GM12878 (cell line): ENCODE measurements at regions not wholly inside any gene's neighbourhood (a gene's known extent, or its start where the extent isn't known, plus 50 kb on each side); places are given as distances from the start of the nearest gene placed in this dataset.

ENCODE experiments used
- ATAC-seq: fragments of 200-7000 bp; cut with Tn5 transposase; 3 replicates; pipeline ENCODE4 v1.9.1; 2020; ENCODE audit warnings: mild to moderate bottlenecking, moderate library complexity
- BruUV-seq: library from RNA; stranded (reverse); fragments of 400-500 nt; replicated peaks from 2 replicates; lab custom pipeline; 2021; lab: Mats Ljungman, UMichigan
- CTCF ChIA-PET: fragments of 300-600 bp; sonication (Branson Sonifier 250); formaldehyde crosslinking; extraction: SDS; loops from one replicate; lab custom pipeline; 2021; ENCODE audit warnings: inconsistent platforms; lab: Yijun Ruan, JAX
- POLR2A ChIA-PET: fragments of 350-600 bp; formaldehyde crosslinking; extraction: SDS; loops from one replicate; lab custom pipeline; 2021; ENCODE audit warnings: inconsistent platforms; lab: Charles Lee
- RAD21 ChIA-PET: fragments of 300-600 bp; sonication (Branson Sonifier 250); formaldehyde crosslinking; loops from one replicate; lab custom pipeline; 2023; ENCODE audit warnings: antibody characterized with exemption; ENCODE audit not compliant: unreplicated experiment; lab: Charles Lee
- SMC1A ChIA-PET: fragments of 300-600 bp; sonication (Branson Sonifier 250); formaldehyde crosslinking; loops from one replicate; lab custom pipeline; 2023; ENCODE audit not compliant: unreplicated experiment, uncharacterized antibody; lab: Charles Lee
- DNase-seq: peaks from one replicate; pipeline ENCODE4 v3.0.0-alpha.2; 2011; ENCODE audit warnings: low read depth, low spot score
- FAIRE-seq: peaks from 3 replicates; lab custom pipeline; 2011; peaks lifted over from hg19 to GRCh38; lab: Jason Lieb, UNC
- H2AFZ ChIP-seq: 2 replicates; pipeline ENCODE4 v1.6.0; 2011; ENCODE audit warnings: low read depth, low read length, control low read depth; ENCODE audit not compliant: control insufficient read depth
- H3K27ac ChIP-seq: 2 replicates; pipeline ENCODE4 v1.5.1; 2011; ENCODE audit warnings: control low read depth; ENCODE audit not compliant: control insufficient read depth, insufficient read depth
- H3K27me3 ChIP-seq, 2 experiments: replicated peaks in 1 of 2; 2 replicates each; pipeline versions ENCODE4 v1.6.0 to v1.6.1; 2011; ENCODE audit warnings: low read length in 1 of 2; ENCODE audit not compliant: control insufficient read depth in 2 of 2, insufficient read depth in 2 of 2
- H3K36me3 ChIP-seq, 2 experiments: 2 replicates each; pipeline ENCODE4 v1.5.1; 2011; ENCODE audit warnings: low read length in 1 of 2; ENCODE audit not compliant: control insufficient read depth in 2 of 2, insufficient read depth in 2 of 2
- H3K4me1 ChIP-seq: 2 replicates; pipeline ENCODE4 v1.6.1; 2011; ENCODE audit warnings: mild to moderate bottlenecking, low read length, moderate library complexity, mixed read lengths; ENCODE audit not compliant: control insufficient read depth, insufficient read depth
- H3K4me2 ChIP-seq: 2 replicates; pipeline ENCODE4 v1.6.0; 2011; ENCODE audit warnings: control low read depth; ENCODE audit not compliant: control insufficient read depth, insufficient read depth
- H3K4me3 ChIP-seq: fragments of 200-600 bp; sonication (generic); 2 replicates; pipeline ENCODE4 v1.5.1; 2016
- H3K79me2 ChIP-seq: 2 replicates; pipeline ENCODE4 v1.6.0; 2011; ENCODE audit warnings: low read length; ENCODE audit not compliant: control insufficient read depth, insufficient read depth
- H3K9ac ChIP-seq: 2 replicates; pipeline ENCODE4 v1.8.0; 2011; ENCODE audit warnings: low read length, control low read depth, mixed read lengths; ENCODE audit not compliant: control insufficient read depth, insufficient read depth
- H3K9me3 ChIP-seq: replicated peaks from 3 replicates; pipeline ENCODE4 v1.5.1; 2011; ENCODE audit warnings: mild to moderate bottlenecking, low read length; ENCODE audit not compliant: control insufficient read depth, insufficient read depth
- H4K20me1 ChIP-seq: 2 replicates; pipeline ENCODE4 v1.6.0; 2011; ENCODE audit not compliant: control insufficient read depth, insufficient read depth
- CBX3 ChIP-seq: fragments of 200-600 bp; sonication (generic); IDR thresholded peaks from 2 replicates; pipeline ENCODE4 v1.6.1; 2016; ENCODE audit warnings: low read depth, borderline replicate concordance
- CHD2 ChIP-seq: IDR thresholded peaks from 2 replicates; pipeline ENCODE4 v1.6.1; 2011; ENCODE audit warnings: low read depth, low read length, improper control_type of control experiment, borderline replicate concordance
- CHD4 ChIP-seq: fragments of 200-600 bp; sonication (generic); IDR thresholded peaks from 2 replicates; pipeline ENCODE4 v1.6.1; 2016; ENCODE audit warnings: mild to moderate bottlenecking
- DPF2 ChIP-seq: fragments of 450-650 bp; IDR thresholded peaks from 2 replicates; pipeline ENCODE4 v1.6.1; 2017; ENCODE audit warnings: mild to moderate bottlenecking
- IRF3 ChIP-seq: fragments of 450-650 bp; IDR thresholded peaks from 2 replicates; pipeline ENCODE4 v1.6.1; 2014; ENCODE audit warnings: mild to moderate bottlenecking
- PBX3 ChIP-seq: IDR thresholded peaks from 2 replicates; pipeline ENCODE4 v1.6.1; 2011; ENCODE audit warnings: mild to moderate bottlenecking, low read depth, low read length, moderate library complexity; ENCODE audit not compliant: insufficient replicate concordance
- RAD51 ChIP-seq: fragments of 450-650 bp; IDR thresholded peaks from 2 replicates; pipeline ENCODE4 v1.6.1; 2016; ENCODE audit warnings: moderate library complexity, mild to moderate bottlenecking, inconsistent platforms
- RCOR1 ChIP-seq: conservative IDR thresholded peaks from 2 replicates; pipeline ENCODE4 v1.6.1; 2012; ENCODE audit warnings: low read depth, low read length, improper control_type of control experiment
- RELB ChIP-seq: fragments of 450-650 bp; IDR thresholded peaks from 2 replicates; pipeline ENCODE4 v1.6.1; 2017; ENCODE audit warnings: low read depth, mild to moderate bottlenecking, moderate library complexity
- SREBF1 ChIP-seq: IDR thresholded peaks from 2 replicates; pipeline ENCODE4 v1.6.1; 2012; ENCODE audit warnings: mild to moderate bottlenecking, low read length
- STAT1 ChIP-seq: fragments of 450-650 bp; conservative IDR thresholded peaks from 2 replicates; pipeline ENCODE4 v1.6.1; 2014; ENCODE audit warnings: antibody characterized with exemption, mild to moderate bottlenecking
- ZNF217 ChIP-seq: fragments of 450-650 bp; IDR thresholded peaks from 2 replicates; pipeline ENCODE4 v1.6.1; 2017; ENCODE audit warnings: antibody characterized with exemption, mild to moderate bottlenecking
- WGBS: methylation state at CpG from one replicate; pipeline ENCODE4 v1.1.6; 2016; ENCODE audit warnings: low lambda C conversion rate; ENCODE audit not compliant: insufficient replicate concordance, insufficient coverage; ENCODE audit errors: missing lambda C conversion rate; 5-methylcytosine and 5-hydroxymethylcytosine counted together
- in situ Hi-C: fragments of 300-500 bp; cut with MboI; formaldehyde crosslinking; loops from 9 replicates; pipeline ENCODE4 v1.14.3; 2018; ENCODE audit warnings: mixed read lengths
- intact Hi-C: fragments of 100-400 bp; cut with micrococcal nuclease; formaldehyde crosslinking; loops from one replicate; pipeline ENCODE4 v1.14.2; 2022; ENCODE audit not compliant: unreplicated experiment

- Histone ChIP-seq H3K79me2 (no peaks in the 10 kb centered on the region), H4K20me1 (no peaks in the 10 kb centered on the region), H3K4me2 (no peak overlapping the region), H3K27me3 (no peaks in the 10 kb centered on the region), H3K36me3 (no peaks in the 10 kb centered on the region), H3K4me3 (no peak overlapping the region), H3K27ac (no peak overlapping the region), H3K4me1 (no peaks in the 10 kb centered on the region), H3K9me3 (no peaks in the 10 kb centered on the region), H3K9ac (no peak overlapping the region), H2AFZ (no peak overlapping the region)
- intact Hi-C loops (no loop called here), in situ Hi-C loops (no loop called here)
- 11% methylated on average over 5 of the region's 5 CpGs for WGBS
- TF ChIP-seq PBX3 (no peak), RCOR1 (no peak), STAT1 (no peak), DPF2 (no peak), RAD51 (no peak), CHD2 (no peak), ZNF217 (no peak), SREBF1 (no peak), CHD4 (no peak), IRF3 (no peak), CBX3 (no peak), RELB (no peak)
- SMC1A ChIA-PET, result no interaction called here
- no peak for ATAC-seq
- BruUV-seq, result no TSS peak
- POLR2A ChIA-PET, result no interaction called here
- RAD21 ChIA-PET, result no interaction called here
- CTCF ChIA-PET, result no interaction called here
- no peak for FAIRE-seq
- no peak for DNase-seq
These were observed 524.4 kb downstream of the SLC16A7 start for GRCh38 chr12:60120199-60120598.
